ENCODE measurements at regions not wholly inside any gene's neighbourhood (a gene's known extent, or its start where the extent isn't known, plus 50 kb on each side); places are given as distances from the start of the nearest gene placed in this dataset.
A peak's percentile ranks its signal among the peaks of the same experiment; 100 is the strongest.

- H3K27ac ChIP-seq (ENCODE audit: low read length): no peak overlapping the region
- DNase-seq: no peak
- H3K9me3 ChIP-seq (ENCODE audit: control insufficient read depth, low read depth, low read length): no peaks in the 10 kb centered on the region
- no peaks in the 10 kb centered on the region for H3K4me1 ChIP-seq (ENCODE audit: control insufficient read depth, insufficient read depth, low read length)
- H3K27me3 ChIP-seq (ENCODE audit: control insufficient read depth, insufficient read depth, low read length): no peaks in the 10 kb centered on the region
- 97% methylated on average over 4 of the region's 4 CpGs for WGBS (ENCODE audit: insufficient coverage, low lambda C conversion rate)
- no peak overlapping the region for H3K4me3 ChIP-seq (ENCODE audit: low read length)
- no peaks in the 10 kb centered on the region for H3K36me3 ChIP-seq (ENCODE audit: control insufficient read depth, insufficient read depth, low read length)
Observed at GRCh38 chr6:23268348-23268747, 699.0 kb downstream of the HDGFL1 start.

- H3K27ac ChIP-seq (ENCODE audit: low read length): no peak overlapping the region
- H3K9me3 ChIP-seq (ENCODE audit: control insufficient read depth, low read depth, low read length): no peaks in the 10 kb centered on the region
- H3K4me1 ChIP-seq (ENCODE audit: control insufficient read depth, insufficient read depth, low read length): no peaks in the 10 kb centered on the region
- WGBS (ENCODE audit: insufficient coverage, low lambda C conversion rate): no CpG with 5 or more reads among the region's 3 CpGs
- H3K4me3 ChIP-seq (ENCODE audit: low read length): no peak overlapping the region
- H3K36me3 ChIP-seq (ENCODE audit: control insufficient read depth, insufficient read depth, low read length): no peaks in the 10 kb centered on the region
- H3K27me3 ChIP-seq (ENCODE audit: control insufficient read depth, insufficient read depth, low read length): no peaks in the 10 kb centered on the region
- no peak for DNase-seq
Observed at GRCh38 chr6:23269436-23269835, 700.1 kb downstream of the HDGFL1 start.

- Histone ChIP-seq H3K27me3 (ENCODE audit: control insufficient read depth, insufficient read depth, low read length) (no peaks in the 10 kb centered on the region), H3K4me1 (ENCODE audit: control insufficient read depth, insufficient read depth, low read length) (no peaks in the 10 kb centered on the region), H3K27ac (ENCODE audit: low read length) (peak overlapping the region; percentile 35), H3K36me3 (ENCODE audit: control insufficient read depth, insufficient read depth, low read length) (no peaks in the 10 kb centered on the region), H3K9me3 (ENCODE audit: control insufficient read depth, low read depth, low read length) (no peaks in the 10 kb centered on the region), H3K4me3 (ENCODE audit: low read length) (no peak overlapping the region)
- DNase-seq: peak; percentile 19 to 52
Observed at GRCh38 chr6:23272536-23272935, 703.2 kb downstream of the HDGFL1 start.

- H3K4me1 ChIP-seq (ENCODE audit: control insufficient read depth, insufficient read depth, low read length): no peaks in the 10 kb centered on the region
- no peaks in the 10 kb centered on the region for H3K9me3 ChIP-seq (ENCODE audit: control insufficient read depth, low read depth, low read length)
- no peaks in the 10 kb centered on the region for H3K27me3 ChIP-seq (ENCODE audit: control insufficient read depth, insufficient read depth, low read length)
- 100% methylated on average over 1 of the region's 4 CpGs for WGBS (ENCODE audit: insufficient coverage, low lambda C conversion rate)
- no peaks in the 10 kb centered on the region for H3K36me3 ChIP-seq (ENCODE audit: control insufficient read depth, insufficient read depth, low read length)
- H3K27ac ChIP-seq (ENCODE audit: low read length): no peak overlapping the region
- no peak overlapping the region for H3K4me3 ChIP-seq (ENCODE audit: low read length)
- no peak for DNase-seq
Observed at GRCh38 chr6:23277521-23278179, 708.3 kb downstream of the HDGFL1 start.

- no peaks in the 10 kb centered on the region for H3K36me3 ChIP-seq (ENCODE audit: control insufficient read depth, insufficient read depth, low read length)
- H3K27me3 ChIP-seq (ENCODE audit: control insufficient read depth, insufficient read depth, low read length): no peaks in the 10 kb centered on the region
- H3K9me3 ChIP-seq (ENCODE audit: control insufficient read depth, low read depth, low read length): no peaks in the 10 kb centered on the region
- no peak for DNase-seq
- no CpG with 5 or more reads among the region's 2 CpGs for WGBS (ENCODE audit: insufficient coverage, low lambda C conversion rate)
- H3K4me3 ChIP-seq (ENCODE audit: low read length): no peak overlapping the region
- no peaks in the 10 kb centered on the region for H3K4me1 ChIP-seq (ENCODE audit: control insufficient read depth, insufficient read depth, low read length)
- H3K27ac ChIP-seq (ENCODE audit: low read length): no peak overlapping the region
Observed at GRCh38 chr6:23278180-23278532, 708.8 kb downstream of the HDGFL1 start.

- Histone ChIP-seq H3K9me3 (ENCODE audit: control insufficient read depth, low read depth, low read length) (no peaks in the 10 kb centered on the region), H3K4me3 (ENCODE audit: low read length) (no peak overlapping the region), H3K4me1 (ENCODE audit: control insufficient read depth, insufficient read depth, low read length) (no peaks in the 10 kb centered on the region), H3K36me3 (ENCODE audit: control insufficient read depth, insufficient read depth, low read length) (no peaks in the 10 kb centered on the region), H3K27ac (ENCODE audit: low read length) (no peak overlapping the region), H3K27me3 (ENCODE audit: control insufficient read depth, insufficient read depth, low read length) (no peaks in the 10 kb centered on the region)
- no peak for DNase-seq
- WGBS (ENCODE audit: insufficient coverage, low lambda C conversion rate): no CpG with 5 or more reads among the region's 2 CpGs
Observed at GRCh38 chr6:23280437-23280836, 711.1 kb downstream of the HDGFL1 start.

- no peak overlapping the region for H3K27ac ChIP-seq (ENCODE audit: low read length)
- DNase-seq: no peak
- H3K4me3 ChIP-seq (ENCODE audit: low read length): no peak overlapping the region
- no peaks in the 10 kb centered on the region for H3K9me3 ChIP-seq (ENCODE audit: control insufficient read depth, low read depth, low read length)
- H3K27me3 ChIP-seq (ENCODE audit: control insufficient read depth, insufficient read depth, low read length): no peaks in the 10 kb centered on the region
- WGBS (ENCODE audit: insufficient coverage, low lambda C conversion rate): 94% methylated on average over 6 of the region's 10 CpGs
- H3K36me3 ChIP-seq (ENCODE audit: control insufficient read depth, insufficient read depth, low read length): no peaks in the 10 kb centered on the region
- H3K4me1 ChIP-seq (ENCODE audit: control insufficient read depth, insufficient read depth, low read length): no peaks in the 10 kb centered on the region
Observed at GRCh38 chr6:23282252-23283021, 713.1 kb downstream of the HDGFL1 start.

- Histone ChIP-seq H3K27me3 (ENCODE audit: control insufficient read depth, insufficient read depth, low read length) (no peaks in the 10 kb centered on the region), H3K4me1 (ENCODE audit: control insufficient read depth, insufficient read depth, low read length) (no peaks in the 10 kb centered on the region), H3K27ac (ENCODE audit: low read length) (no peak overlapping the region), H3K9me3 (ENCODE audit: control insufficient read depth, low read depth, low read length) (no peaks in the 10 kb centered on the region), H3K4me3 (ENCODE audit: low read length) (no peak overlapping the region), H3K36me3 (ENCODE audit: control insufficient read depth, insufficient read depth, low read length) (no peaks in the 10 kb centered on the region)
- WGBS (ENCODE audit: insufficient coverage, low lambda C conversion rate): 72% methylated on average over 2 of the region's 3 CpGs
- DNase-seq: no peak
Observed at GRCh38 chr6:23293653-23294052, 724.3 kb downstream of the HDGFL1 start.

GRCh38 chr6:23301556-23301955, 732.2 kb downstream of the HDGFL1 start:
- no peaks in the 10 kb centered on the region for H3K36me3 ChIP-seq (ENCODE audit: control insufficient read depth, insufficient read depth, low read length)
- DNase-seq: no peak
- no peaks in the 10 kb centered on the region for H3K27me3 ChIP-seq (ENCODE audit: control insufficient read depth, insufficient read depth, low read length)
- no peak overlapping the region for H3K4me3 ChIP-seq (ENCODE audit: low read length)
- no peaks in the 10 kb centered on the region for H3K9me3 ChIP-seq (ENCODE audit: control insufficient read depth, low read depth, low read length)
- H3K27ac ChIP-seq (ENCODE audit: low read length): no peak overlapping the region
- H3K4me1 ChIP-seq (ENCODE audit: control insufficient read depth, insufficient read depth, low read length): no peaks in the 10 kb centered on the region

GRCh38 chr6:23302514-23302913, 733.1 kb downstream of the HDGFL1 start:
- H3K4me1 ChIP-seq (ENCODE audit: control insufficient read depth, insufficient read depth, low read length): no peaks in the 10 kb centered on the region
- H3K27me3 ChIP-seq (ENCODE audit: control insufficient read depth, insufficient read depth, low read length): no peaks in the 10 kb centered on the region

More at GRCh38 chr6:23302514-23302913, 733.1 kb downstream of the HDGFL1 start:
- Histone ChIP-seq H3K36me3 (ENCODE audit: control insufficient read depth, insufficient read depth, low read length) (no peaks in the 10 kb centered on the region), H3K4me3 (ENCODE audit: low read length) (no peak overlapping the region), H3K27ac (ENCODE audit: low read length) (no peak overlapping the region), H3K9me3 (ENCODE audit: control insufficient read depth, low read depth, low read length) (no peaks in the 10 kb centered on the region)
- no peak for DNase-seq
- 88% methylated on average over 1 of the region's 4 CpGs for WGBS (ENCODE audit: insufficient coverage, low lambda C conversion rate)

Data from large intestine (tissue), 3 donors.